Body of pancreas (tissue), 4 donors: ENCODE measurements at regions not wholly inside any gene's neighbourhood (a gene's known extent, or its start where the extent isn't known, plus 50 kb on each side); places are given as distances from the start of the nearest gene placed in this dataset.

Experiments used
- POLR2A ChIP-seq, 3 donors: fragments of 450-650 bp; IDR thresholded peaks; one replicate each; pipeline ENCODE4 v1.6.1; 2016; ENCODE audit warnings: antibody characterized with exemption in 3 of 3, mild to moderate bottlenecking in 2 of 3
- TF ChIP-seq, protein P1 (sequence below), 7 experiments: fragments of 450-650 bp in 4 of 7; fragments of 200-600 bp in 3 of 7; sonication (generic) in 3 of 7; IDR thresholded peaks; one replicate each; pipeline ENCODE4 v1.5.1; 2016 to 2019; ENCODE audit warnings: antibody characterized with exemption in 7 of 7

DNA sequence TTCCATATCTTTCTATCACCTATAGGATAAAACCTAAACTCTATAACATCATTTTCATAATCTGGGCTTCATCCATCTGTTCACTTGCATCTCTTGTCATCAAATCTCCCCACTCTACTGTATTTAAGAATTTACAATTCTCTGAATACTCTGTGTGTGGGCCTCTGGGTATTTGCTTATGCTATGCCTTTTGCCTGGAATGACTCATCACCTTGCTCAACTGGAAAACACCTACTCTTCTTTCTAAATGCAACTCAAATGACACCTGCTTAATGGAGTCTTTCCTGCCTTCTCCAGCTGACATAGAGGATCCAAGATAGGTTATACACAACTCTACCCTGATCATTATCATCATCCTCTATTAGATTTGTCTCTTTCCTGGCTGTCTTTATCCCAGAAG, 421.7 kb downstream of the SPATA31D1 start:
- TF ChIP-seq, protein P1, sequence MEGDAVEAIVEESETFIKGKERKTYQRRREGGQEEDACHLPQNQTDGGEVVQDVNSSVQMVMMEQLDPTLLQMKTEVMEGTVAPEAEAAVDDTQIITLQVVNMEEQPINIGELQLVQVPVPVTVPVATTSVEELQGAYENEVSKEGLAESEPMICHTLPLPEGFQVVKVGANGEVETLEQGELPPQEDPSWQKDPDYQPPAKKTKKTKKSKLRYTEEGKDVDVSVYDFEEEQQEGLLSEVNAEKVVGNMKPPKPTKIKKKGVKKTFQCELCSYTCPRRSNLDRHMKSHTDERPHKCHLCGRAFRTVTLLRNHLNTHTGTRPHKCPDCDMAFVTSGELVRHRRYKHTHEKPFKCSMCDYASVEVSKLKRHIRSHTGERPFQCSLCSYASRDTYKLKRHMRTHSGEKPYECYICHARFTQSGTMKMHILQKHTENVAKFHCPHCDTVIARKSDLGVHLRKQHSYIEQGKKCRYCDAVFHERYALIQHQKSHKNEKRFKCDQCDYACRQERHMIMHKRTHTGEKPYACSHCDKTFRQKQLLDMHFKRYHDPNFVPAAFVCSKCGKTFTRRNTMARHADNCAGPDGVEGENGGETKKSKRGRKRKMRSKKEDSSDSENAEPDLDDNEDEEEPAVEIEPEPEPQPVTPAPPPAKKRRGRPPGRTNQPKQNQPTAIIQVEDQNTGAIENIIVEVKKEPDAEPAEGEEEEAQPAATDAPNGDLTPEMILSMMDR (IDR thresholded peaks at IDR 0.05): no peak
- no peak for TF ChIP-seq POLR2A (IDR thresholded peaks at IDR 0.05)
